Endothelial cell of umbilical vein (primary cell): ENCODE measurements at regions not wholly inside any gene's neighbourhood (a gene's known extent, or its start where the extent isn't known, plus 50 kb on each side); places are given as distances from the start of the nearest gene placed in this dataset.

ENCODE experiments used
- BruUV-seq: library from RNA; stranded (reverse); fragments of 400-500 nt; replicated peaks from 2 replicates; lab custom pipeline; 2021; lab: Mats Ljungman, UMichigan
- CTCF ChIA-PET: fragments of 300-600, 350-600 bp; sonication (Branson Sonifier 250); formaldehyde crosslinking; loops from one replicate; lab custom pipeline; 2021; ENCODE audit warnings: antibody characterized with exemption, inconsistent platforms; lab: Charles Lee
- POLR2A ChIA-PET: fragments of 300-600, 350-600 bp; sonication (Branson Sonifier 250); formaldehyde crosslinking; loops from one replicate; lab custom pipeline; 2021; ENCODE audit warnings: antibody characterized with exemption, inconsistent platforms; lab: Charles Lee
- DNase-seq: peaks from one replicate; pipeline ENCODE4 v3.0.0-alpha.2; 2011; ENCODE audit warnings: low read depth, low spot score
- FAIRE-seq: peaks from 2 replicates; lab custom pipeline; 2011; peaks lifted over from hg19 to GRCh38; lab: Jason Lieb, UNC
- H2AFZ ChIP-seq: 2 replicates; pipeline ENCODE4 v1.6.0; 2012; ENCODE audit warnings: low read depth, low read length, control low read depth, inconsistent platforms
- H3K27ac ChIP-seq: 2 replicates; pipeline ENCODE4 v1.5.1; 2011; ENCODE audit warnings: low read depth, mild to moderate bottlenecking, control low read depth, low read length, moderate library complexity; ENCODE audit not compliant: insufficient read depth
- H3K27me3 ChIP-seq, 2 experiments: 2 replicates each; pipeline versions ENCODE4 v1.6.0 to v1.6.1; 2011; ENCODE audit warnings: low read length in 2 of 2, mixed read lengths in 1 of 2; ENCODE audit not compliant: control insufficient read depth in 2 of 2, insufficient read depth in 2 of 2
- H3K36me3 ChIP-seq, 2 experiments: 2 replicates in 1 of 2; 3 replicates in 1 of 2; pipeline ENCODE4 v1.5.1; 2011; ENCODE audit warnings: low read length in 2 of 2, mild to moderate bottlenecking in 1 of 2, moderate library complexity in 1 of 2; ENCODE audit not compliant: control insufficient read depth in 2 of 2, insufficient read depth in 2 of 2; ENCODE audit errors: extremely low read depth in 1 of 2
- H3K4me1 ChIP-seq: 3 replicates; pipeline ENCODE4 v1.5.1; 2011; ENCODE audit warnings: mild to moderate bottlenecking, low read length; ENCODE audit not compliant: control insufficient read depth, insufficient read depth; ENCODE audit errors: extremely low read depth
- H3K4me2 ChIP-seq: 2 replicates; pipeline ENCODE4 v1.6.1; 2011; ENCODE audit warnings: low read length, control low read depth, mixed read lengths; ENCODE audit not compliant: insufficient read depth
- H3K4me3 ChIP-seq, 3 experiments: fragments of 200-600 bp in 1 of 3; sonication (generic), shearing (Covaris generic) in 1 of 3; replicated peaks in 1 of 3; 2 replicates each; pipeline ENCODE4 v1.5.1; 2011 to 2016; ENCODE audit warnings: control low read depth in 3 of 3, low read length in 3 of 3, mild to moderate bottlenecking in 2 of 3, inconsistent platforms in 1 of 3, low read depth in 1 of 3, moderate library complexity in 1 of 3; ENCODE audit not compliant: insufficient read depth in 1 of 3
- H3K79me2 ChIP-seq: 2 replicates; pipeline ENCODE4 v1.6.0; 2012; ENCODE audit warnings: low read length, inconsistent platforms; ENCODE audit not compliant: control insufficient read depth, insufficient read depth
- H3K9ac ChIP-seq: replicated peaks from 2 replicates; pipeline ENCODE3; 2011; ENCODE audit warnings: low read length, control low read depth; ENCODE audit not compliant: insufficient read depth; ENCODE audit errors: extremely low read depth
- H3K9me1 ChIP-seq: replicated peaks from 3 replicates; pipeline ENCODE4 v1.6.0; 2011; ENCODE audit warnings: mild to moderate bottlenecking, low read length; ENCODE audit not compliant: control insufficient read depth, insufficient read depth; ENCODE audit errors: extremely low read depth
- H3K9me3 ChIP-seq: replicated peaks from 2 replicates; pipeline ENCODE4 v1.5.1; 2012; ENCODE audit warnings: low read length, inconsistent platforms; ENCODE audit not compliant: control insufficient read depth, insufficient read depth
- H4K20me1 ChIP-seq: replicated peaks from 2 replicates; pipeline ENCODE3; 2011; ENCODE audit warnings: mild to moderate bottlenecking, low read length; ENCODE audit not compliant: control insufficient read depth, insufficient read depth; ENCODE audit errors: extremely low read depth
- CTCF ChIP-seq, 2 donors: IDR thresholded peaks; 1 replicate in 1 of 2; 2 replicates in 1 of 2; pipeline ENCODE4 v1.5.1; 2011; ENCODE audit warnings: low read length in 2 of 2, mild to moderate bottlenecking in 2 of 2, moderate library complexity in 2 of 2, control low read depth in 1 of 2, inconsistent platforms in 1 of 2, low read depth in 1 of 2; ENCODE audit not compliant: insufficient read depth in 1 of 2; ENCODE audit errors: extremely low read depth in 1 of 2
- EZH2 ChIP-seq: IDR thresholded peaks from 2 replicates; pipeline ENCODE4 v1.6.1; 2012; ENCODE audit warnings: borderline replicate concordance, low read depth, mild to moderate bottlenecking, moderate library complexity, low read length, inconsistent platforms; ENCODE audit not compliant: severe bottlenecking
- FOS ChIP-seq: IDR thresholded peaks from 2 replicates; pipeline ENCODE4 v1.6.1; 2011; ENCODE audit warnings: mild to moderate bottlenecking, low read length, moderate library complexity, borderline replicate concordance; ENCODE audit not compliant: insufficient read depth
- GATA2 ChIP-seq: IDR thresholded peaks from 2 replicates; pipeline ENCODE4 v1.7.0; 2011; ENCODE audit warnings: low read depth, mild to moderate bottlenecking, moderate library complexity, mixed read lengths, low read length; ENCODE audit not compliant: insufficient read length, insufficient read depth
- JUN ChIP-seq: IDR thresholded peaks from 2 replicates; pipeline ENCODE4 v1.6.1; 2011; ENCODE audit warnings: borderline replicate concordance, low read depth; ENCODE audit not compliant: insufficient read length, insufficient read depth
- MAX ChIP-seq: IDR thresholded peaks from 2 replicates; pipeline ENCODE4 v1.6.1; 2011; ENCODE audit not compliant: insufficient read depth, insufficient read length
- MYC ChIP-seq: IDR thresholded peaks from one replicate; pipeline ENCODE4 v1.6.1; 2011; ENCODE audit warnings: mild to moderate bottlenecking, low read depth, low read length
- POLR2A ChIP-seq: IDR thresholded peaks from 2 replicates; pipeline ENCODE4 v1.6.1; 2012; ENCODE audit warnings: low read depth, mild to moderate bottlenecking, control low read depth, low read length
- POLR2AphosphoS5 ChIP-seq: IDR thresholded peaks from 2 replicates; pipeline ENCODE4 v1.6.1; 2012; ENCODE audit warnings: low read depth, mild to moderate bottlenecking, control low read depth, low read length, moderate library complexity; ENCODE audit not compliant: insufficient read depth
- dilution Hi-C: fragments of 300-500 bp; cut with MboI; formaldehyde crosslinking; loops from one replicate; pipeline ENCODE4 v1.15.0; 2019; ENCODE audit warnings: low sequenced_read_pairs; ENCODE audit not compliant: extremely low pct_ligation_motif_present
- intact Hi-C: fragments of 100-400 bp; cut with micrococcal nuclease; formaldehyde crosslinking; loops from one replicate; pipeline ENCODE4 v1.10.0; 2022

- CTCF ChIA-PET: interaction anchor here (1.1 to 3.6 kb wide), 3 partner anchors 52 to 121 kb away, joined by 4 to 16 read pairs (median 4); no protein-coding TSS in a partner anchor
- FAIRE-seq: no peak
- TF ChIP-seq POLR2A (no peak), FOS (no peak), POLR2AphosphoS5 (no peak), CTCF (IDR thresholded peaks at IDR 0.05; ENCODE audit: extremely low read depth in 1 of 2, insufficient read depth in 1 of 2, low read depth in 1 of 2, low read length in 2 of 2) (no peak), JUN (no peak), MYC (no peak), EZH2 (no peak), MAX (no peak), GATA2 (no peak)
Measured at GRCh38 chr3:194262176-194262924, 88.8 kb downstream of the CPN2 start.

More at GRCh38 chr3:194262176-194262924, 88.8 kb downstream of the CPN2 start:
- no TSS peak for BruUV-seq
- no peaks in the 10 kb centered on the region for H3K79me2 ChIP-seq
- H3K27me3 ChIP-seq: no peaks in the 10 kb centered on the region
- no peaks in the 10 kb centered on the region for H3K9me1 ChIP-seq
- dilution Hi-C loops (no loop called here), intact Hi-C loops (no loop called here)
- no peaks in the 10 kb centered on the region for H3K9me3 ChIP-seq
- no peak overlapping the region for H3K9ac ChIP-seq
- no peaks in the 10 kb centered on the region for H3K36me3 ChIP-seq
- no peaks in the 10 kb centered on the region for H4K20me1 ChIP-seq
- no peak overlapping the region for H2AFZ ChIP-seq
- POLR2A ChIA-PET: no interaction called here
- H3K4me3 ChIP-seq: no peak overlapping the region
- peaks cover 21% of the 10 kb centered on the region for H3K4me1 ChIP-seq
- H3K4me2 ChIP-seq: no peak overlapping the region
- no peak overlapping the region for H3K27ac ChIP-seq
- no peak for DNase-seq
